DND-41 (cell line): ENCODE measurements at regions not wholly inside any gene's neighbourhood (a gene's known extent, or its start where the extent isn't known, plus 50 kb on each side); places are given as distances from the start of the nearest gene placed in this dataset.
"Not testable (repeated sequence)": the region's sequence is repeated elsewhere in the genome, so short reads cannot be mapped to it uniquely, and the experiment has no call there.

Source experiments
- ATAC-seq: fragments of 200-7000 bp; cut with Tn5 transposase; 3 replicates; pipeline ENCODE4 v1.9.1; 2021; ENCODE audit warnings: low read depth; ENCODE audit not compliant: insufficient read depth
- DNase-seq: peaks from one replicate; pipeline ENCODE4 v3.0.0-alpha.2; 2020
- H2AFZ ChIP-seq: 2 replicates; pipeline ENCODE4 v1.6.0; 2012; ENCODE audit warnings: low read depth, low read length
- H3K27ac ChIP-seq: 2 replicates; pipeline ENCODE4 v1.5.1; 2012; ENCODE audit warnings: low read length, inconsistent platforms
- H3K27me3 ChIP-seq: fragments of 200-600 bp; sonication (generic); 2 replicates; pipeline ENCODE4 v1.6.0; 2012; ENCODE audit warnings: low read length, mild to moderate bottlenecking, inconsistent platforms; ENCODE audit not compliant: insufficient read depth, poor library complexity
- H3K36me3 ChIP-seq: 2 replicates; pipeline ENCODE4 v1.5.1; 2012; ENCODE audit warnings: low read length, inconsistent platforms; ENCODE audit not compliant: insufficient read depth
- H3K4me1 ChIP-seq: 2 replicates; pipeline ENCODE4 v1.5.1; 2012; ENCODE audit warnings: mild to moderate bottlenecking, low read length; ENCODE audit not compliant: insufficient read depth
- H3K4me2 ChIP-seq: 2 replicates; pipeline ENCODE4 v1.6.0; 2012; ENCODE audit warnings: mild to moderate bottlenecking, moderate library complexity, low read length, inconsistent platforms; ENCODE audit not compliant: insufficient read depth
- H3K4me3 ChIP-seq, 2 experiments: fragments of 200-600 bp in 1 of 2; shearing (Covaris generic) in 1 of 2; 2 replicates each; pipeline ENCODE4 v1.5.1; 2012 to 2016; ENCODE audit warnings: inconsistent platforms in 2 of 2, low read length in 2 of 2, mild to moderate bottlenecking in 2 of 2, low read depth in 1 of 2, moderate library complexity in 1 of 2
- H3K79me2 ChIP-seq: 2 replicates; pipeline ENCODE4 v1.6.0; 2012; ENCODE audit warnings: low read length, inconsistent platforms; ENCODE audit not compliant: insufficient read depth
- H3K9ac ChIP-seq: 2 replicates; pipeline ENCODE4 v1.6.0; 2012; ENCODE audit warnings: low read depth, mild to moderate bottlenecking, inconsistent platforms, low read length, moderate library complexity
- H3K9me3 ChIP-seq: 2 replicates; pipeline ENCODE4 v1.5.1; 2012; ENCODE audit warnings: low read length, moderate library complexity, mild to moderate bottlenecking, inconsistent platforms; ENCODE audit not compliant: insufficient read depth, severe bottlenecking
- H4K20me1 ChIP-seq: 2 replicates; pipeline ENCODE4 v1.6.0; 2012; ENCODE audit warnings: low read length; ENCODE audit not compliant: insufficient read depth
- CTCF ChIP-seq: IDR thresholded peaks from 2 replicates; pipeline ENCODE4 v1.5.1; 2012; ENCODE audit warnings: borderline replicate concordance, low read length, moderate library complexity, mild to moderate bottlenecking; ENCODE audit not compliant: poor library complexity, severe bottlenecking; ENCODE audit errors: extremely low read depth
- EZH2 ChIP-seq: IDR thresholded peaks from 3 replicates; pipeline ENCODE4 v1.6.1; 2012; ENCODE audit warnings: borderline replicate concordance, low read depth, mild to moderate bottlenecking, moderate library complexity, low read length, inconsistent platforms; ENCODE audit not compliant: severe bottlenecking

- Histone ChIP-seq H4K20me1 (no peaks in the 10 kb centered on the region), H3K4me2 (no peak overlapping the region), H3K9me3 (peaks cover 3% of the 10 kb centered on the region), H3K27me3 (no peaks in the 10 kb centered on the region), H2AFZ (peak overlapping the region; percentile 16; the same call in 1 of the 2 replicates), H3K4me1 (peaks cover 26% of the 10 kb centered on the region), H3K4me3 (no peak overlapping the region), H3K9ac (no peak overlapping the region), H3K79me2 (no peaks in the 10 kb centered on the region), H3K36me3 (no peaks in the 10 kb centered on the region), H3K27ac (peak overlapping the region; percentile 31; the same call in 1 of the 2 replicates)
- no peak for TF ChIP-seq EZH2
- TF ChIP-seq CTCF = no peak
- DNase-seq (no peak), ATAC-seq (no peak)
Measured at GRCh38 chr11:23644443-23644842, 784.2 kb upstream of the CCDC179 start.

- H3K9ac ChIP-seq, H4K20me1 ChIP-seq, H3K4me3 ChIP-seq, ATAC-seq, H3K4me1 ChIP-seq, H3K4me2 ChIP-seq, H3K27ac ChIP-seq, H3K9me3 ChIP-seq, H3K79me2 ChIP-seq, H3K27me3 ChIP-seq, H2AFZ ChIP-seq, H3K36me3 ChIP-seq: not testable (repeated sequence)
- DNase-seq = peak; percentile 17
Measured at GRCh38 chr11:23652336-23652735, 792.1 kb upstream of the CCDC179 start.

GRCh38 chr11:23653071-23653675 lies 792.9 kb upstream of the CCDC179 start:
- H3K79me2 ChIP-seq = no peaks in the 10 kb centered on the region
- ATAC-seq (no peak), DNase-seq (no peak)
- no peak overlapping the region for H3K4me2 ChIP-seq
- no peaks in the 10 kb centered on the region for H3K4me1 ChIP-seq
- H2AFZ ChIP-seq = no peak overlapping the region
- no peak overlapping the region for H3K9ac ChIP-seq
- no peaks in the 10 kb centered on the region for H3K36me3 ChIP-seq
- H4K20me1 ChIP-seq = no peaks in the 10 kb centered on the region
- no peaks in the 10 kb centered on the region for H3K27me3 ChIP-seq
- H3K27ac ChIP-seq = no peak overlapping the region
- TF ChIP-seq CTCF (no peak), EZH2 (no peak)
- no peak overlapping the region for H3K4me3 ChIP-seq
- peaks cover 4% of the 10 kb centered on the region for H3K9me3 ChIP-seq

GRCh38 chr11:23668324-23668723 lies 808.0 kb upstream of the CCDC179 start:
- ATAC-seq (no peak), DNase-seq (no peak)
- H3K27ac ChIP-seq = no peak overlapping the region
- H3K79me2 ChIP-seq = no peaks in the 10 kb centered on the region
- H3K4me2 ChIP-seq = no peak overlapping the region
- H3K36me3 ChIP-seq = no peaks in the 10 kb centered on the region
- H3K27me3 ChIP-seq = no peaks in the 10 kb centered on the region
- TF ChIP-seq EZH2 = no peak
- no peak for TF ChIP-seq CTCF
- H4K20me1 ChIP-seq = no peaks in the 10 kb centered on the region
- no peak overlapping the region for H3K4me3 ChIP-seq
- no peak overlapping the region for H2AFZ ChIP-seq
- no peak overlapping the region for H3K9ac ChIP-seq
- H3K9me3 ChIP-seq = peaks cover 9% of the 10 kb centered on the region
- no peaks in the 10 kb centered on the region for H3K4me1 ChIP-seq
